HepG2 (cell line): ENCODE measurements at regions not wholly inside any gene's neighbourhood (a gene's known extent, or its start where the extent isn't known, plus 50 kb on each side); places are given as distances from the start of the nearest gene placed in this dataset.

Experiments used
- ATAC-seq: fragments of 200-7000 bp; cut with Tn5 transposase; 3 replicates; pipeline ENCODE4 v1.9.1; 2020; ENCODE audit warnings: mild to moderate bottlenecking, moderate library complexity
- BruUV-seq: library from RNA; stranded (reverse); fragments of 400-500 nt; replicated peaks from 2 replicates; lab custom pipeline; 2021; lab: Mats Ljungman, UMichigan
- CTCF ChIA-PET: fragments of 300-600 bp; formaldehyde crosslinking; extraction: SDS; loops from one replicate; lab custom pipeline; 2021; ENCODE audit warnings: low total read pairs, inconsistent platforms, low intra/inter-chr PET ratio; lab: Yijun Ruan, JAX
- POLR2A ChIA-PET: fragments of 350-600 bp; sonication (Branson Sonifier 250); formaldehyde crosslinking; loops from one replicate; lab custom pipeline; 2020; ENCODE audit warnings: antibody characterized with exemption, inconsistent platforms; lab: Yijun Ruan, JAX
- DNase-seq: peaks from one replicate; pipeline ENCODE4 v3.0.0-alpha.2; 2015; ENCODE audit warnings: low spot score
- FAIRE-seq: peaks from 3 replicates; lab custom pipeline; 2011; peaks lifted over from hg19 to GRCh38; lab: Jason Lieb, UNC
- H2AFZ ChIP-seq: one replicate; pipeline ENCODE4 v1.6.1; 2011; ENCODE audit warnings: low read length, inconsistent platforms
- H3K27ac ChIP-seq: fragments of 300-600 bp; 3 replicates; pipeline ENCODE4 v1.8.0; 2011; ENCODE audit warnings: mixed run types, mild to moderate bottlenecking, mixed read lengths, low read length, inconsistent platforms; ENCODE audit not compliant: insufficient read depth; ENCODE audit errors: extremely low read length
- H3K27me3 ChIP-seq, 2 experiments: fragments of 200-600 bp in 1 of 2; 2 replicates in 1 of 2; 3 replicates in 1 of 2; pipeline versions ENCODE4 v1.6.0 to v1.8.0; 2011; ENCODE audit warnings: low read length in 2 of 2, mild to moderate bottlenecking in 2 of 2, moderate library complexity in 2 of 2, inconsistent platforms in 1 of 2; ENCODE audit not compliant: insufficient read depth in 2 of 2, control insufficient read depth in 1 of 2
- H3K36me3 ChIP-seq, 2 experiments: fragments of 200-600 bp in 1 of 2; replicated peaks in 1 of 2; 2 replicates in 1 of 2; 3 replicates in 1 of 2; pipeline versions ENCODE4 v1.5.1 to v1.8.0; 2011; ENCODE audit warnings: low read length in 2 of 2, inconsistent platforms in 1 of 2; ENCODE audit not compliant: insufficient read depth in 2 of 2, control insufficient read depth in 1 of 2
- H3K4me1 ChIP-seq: 2 replicates; pipeline ENCODE4 v1.5.1; 2012; ENCODE audit warnings: low read length, inconsistent platforms; ENCODE audit not compliant: insufficient read depth
- H3K4me2 ChIP-seq: 2 replicates; pipeline ENCODE4 v1.6.0; 2011; ENCODE audit warnings: low read depth, low read length, inconsistent platforms
- H3K4me3 ChIP-seq, 3 experiments: fragments of 200-600 bp in 1 of 3; sonication (generic), shearing (Covaris generic) in 1 of 3; replicated peaks in 1 of 3; 2 replicates each; pipeline ENCODE4 v1.5.1; 2011 to 2016; ENCODE audit warnings: low read length in 3 of 3, inconsistent platforms in 2 of 3, low read depth in 2 of 3, mild to moderate bottlenecking in 2 of 3, control low read depth in 1 of 3, mixed read lengths in 1 of 3; ENCODE audit not compliant: insufficient read depth in 1 of 3
- H3K79me2 ChIP-seq: one replicate; pipeline ENCODE4 v1.6.1; 2011; ENCODE audit warnings: low read length, inconsistent platforms; ENCODE audit not compliant: insufficient read depth
- H3K9ac ChIP-seq: 2 replicates; pipeline ENCODE4 v1.6.0; 2011; ENCODE audit warnings: mild to moderate bottlenecking, low read depth, low read length, inconsistent platforms; ENCODE audit not compliant: insufficient read depth
- H3K9me3 ChIP-seq: 2 replicates; pipeline ENCODE4 v1.5.1; 2012; ENCODE audit warnings: mild to moderate bottlenecking, low read length
- H4K20me1 ChIP-seq: 2 replicates; pipeline ENCODE4 v1.6.0; 2011; ENCODE audit warnings: inconsistent platforms, mild to moderate bottlenecking, low read length, moderate library complexity; ENCODE audit not compliant: insufficient read depth
- BCL6 ChIP-seq: IDR thresholded peaks from 2 replicates; pipeline ENCODE4 v1.6.1; 2016; ENCODE audit warnings: missing genetic modification reagents, missing compliant biosample characterization
- CBX2 ChIP-seq, 2 experiments: fragments of 200-600 bp in 1 of 2; sonication (generic); formaldehyde crosslinking in 1 of 2; IDR thresholded peaks; 2 replicates each; pipeline versions ENCODE4 v1.7.0 to v1.8.1; 2018 to 2022; ENCODE audit warnings: low read depth in 2 of 2, low read length in 1 of 2, mild to moderate bottlenecking in 1 of 2, missing genetic modification reagents in 1 of 2
- CREM ChIP-seq, 2 experiments: sonication (generic) in 1 of 2; formaldehyde crosslinking in 1 of 2; IDR thresholded peaks; 2 replicates each; pipeline versions ENCODE4 v1.4.0 to v1.6.1; 2016 to 2020; ENCODE audit warnings: antibody characterized with exemption in 1 of 2, mild to moderate bottlenecking in 1 of 2, missing genetic modification reagents in 1 of 2
- FOXA1 ChIP-seq, 2 experiments: fragments of 450-650 bp in 1 of 2; sonication (generic) in 1 of 2; formaldehyde crosslinking in 1 of 2; IDR thresholded peaks; 2 replicates each; pipeline versions ENCODE4 v1.4.0 to v1.6.1; 2016 to 2020; ENCODE audit warnings: missing genetic modification reagents in 1 of 2
- FOXC1 ChIP-seq: sonication (generic); formaldehyde crosslinking; IDR thresholded peaks from 2 replicates; pipeline ENCODE4 v1.8.0; 2022; ENCODE audit warnings: mild to moderate bottlenecking, missing genetic modification reagents, borderline replicate concordance
- HDAC6 ChIP-seq: fragments of 200-600 bp; sonication (generic); IDR thresholded peaks from 2 replicates; pipeline ENCODE4 v1.7.0; 2017; ENCODE audit warnings: mild to moderate bottlenecking, antibody characterized with exemption, low read length, low read depth
- HNRNPK ChIP-seq: fragments of 200-400 bp; formaldehyde crosslinking; IDR thresholded peaks from 2 replicates; pipeline ENCODE4 v1.6.1; 2018; ENCODE audit warnings: low read length, low read depth, moderate library complexity, mild to moderate bottlenecking; ENCODE audit not compliant: poor library complexity, severe bottlenecking
- KLF6 ChIP-seq: IDR thresholded peaks from 2 replicates; pipeline ENCODE4 v1.8.0; 2016; ENCODE audit warnings: missing biosample characterization, missing genetic modification reagents
- LCORL ChIP-seq, 2 experiments: fragments of 450-650 bp in 1 of 2; sonication (generic) in 1 of 2; formaldehyde crosslinking in 1 of 2; IDR thresholded peaks; 2 replicates each; pipeline versions ENCODE4 v1.5.0 to v1.6.1; 2017 to 2020; ENCODE audit warnings: antibody characterized with exemption in 1 of 2, missing genetic modification reagents in 1 of 2
- MAFG ChIP-seq: sonication (generic); formaldehyde crosslinking; IDR thresholded peaks from 2 replicates; pipeline ENCODE4 v1.5.1; 2020; ENCODE audit warnings: mild to moderate bottlenecking, missing genetic modification reagents
- MTA3 ChIP-seq: sonication (generic); formaldehyde crosslinking; IDR thresholded peaks from 2 replicates; pipeline ENCODE4 v1.4.0; 2020; ENCODE audit warnings: missing genetic modification reagents
- NFE2L2 ChIP-seq: fragments of 150-350 bp; IDR thresholded peaks from 2 replicates; pipeline ENCODE4 v1.6.1; 2014; ENCODE audit warnings: low read length
- POGZ ChIP-seq: sonication (generic); formaldehyde crosslinking; IDR thresholded peaks from 2 replicates; pipeline ENCODE4 v1.4.0; 2020; ENCODE audit warnings: mild to moderate bottlenecking, missing genetic modification reagents
- RARG ChIP-seq: sonication (generic); formaldehyde crosslinking; IDR thresholded peaks from 2 replicates; pipeline ENCODE4 v1.4.0; 2020; ENCODE audit warnings: low read depth, mild to moderate bottlenecking, missing genetic modification reagents
- SMAD9 ChIP-seq: sonication (generic); formaldehyde crosslinking; IDR thresholded peaks from 2 replicates; pipeline ENCODE4 v1.5.1; 2020; ENCODE audit warnings: mild to moderate bottlenecking, missing genetic modification reagents
- ZNF136 ChIP-seq: sonication (generic); formaldehyde crosslinking; IDR thresholded peaks from 2 replicates; pipeline ENCODE4 v1.8.1; 2022; ENCODE audit warnings: low read depth, mild to moderate bottlenecking, moderate library complexity, missing genetic modification reagents
- ZNF143 ChIP-seq: sonication (generic); formaldehyde crosslinking; IDR thresholded peaks from 2 replicates; pipeline ENCODE4 v1.4.0; 2020; ENCODE audit warnings: missing genetic modification reagents
- ZNF510 ChIP-seq: sonication (generic); formaldehyde crosslinking; IDR thresholded peaks from 2 replicates; pipeline ENCODE4 v1.4.0; 2020; ENCODE audit warnings: low read depth, mild to moderate bottlenecking, missing genetic modification reagents
- ZNF883 ChIP-seq: sonication (generic); formaldehyde crosslinking; IDR thresholded peaks from 2 replicates; pipeline ENCODE4 v1.5.1; 2020; ENCODE audit warnings: mild to moderate bottlenecking, missing genetic modification reagents; ENCODE audit errors: not compliant biosample characterization
- in situ Hi-C: cut with HindIII; loops from 2 replicates; pipeline ENCODE4 v1.10.0; 2017; ENCODE audit warnings: low pct_unique_long_range_greater_than_20kb; ENCODE audit not compliant: extremely low pct_ligation_motif_present
- intact Hi-C: fragments of 100-400 bp; cut with micrococcal nuclease; formaldehyde crosslinking; loops from one replicate; pipeline ENCODE4 v1.10.0; 2022; ENCODE audit not compliant: unreplicated experiment
- TF ChIP-seq, protein P1 (sequence below): sonication (generic); formaldehyde crosslinking; IDR thresholded peaks from 2 replicates; pipeline ENCODE4 v1.4.0; 2020; ENCODE audit warnings: missing genetic modification reagents
- TF ChIP-seq, protein P2 (sequence below): sonication (generic); formaldehyde crosslinking; IDR thresholded peaks from 2 replicates; pipeline ENCODE4 v1.4.0; 2020; ENCODE audit warnings: missing genetic modification reagents
- TF ChIP-seq, protein P3 (sequence below): sonication (generic); formaldehyde crosslinking; IDR thresholded peaks from 2 replicates; pipeline ENCODE4 v1.4.0; 2020; ENCODE audit warnings: missing genetic modification reagents; ENCODE audit errors: not compliant biosample characterization

DNA sequence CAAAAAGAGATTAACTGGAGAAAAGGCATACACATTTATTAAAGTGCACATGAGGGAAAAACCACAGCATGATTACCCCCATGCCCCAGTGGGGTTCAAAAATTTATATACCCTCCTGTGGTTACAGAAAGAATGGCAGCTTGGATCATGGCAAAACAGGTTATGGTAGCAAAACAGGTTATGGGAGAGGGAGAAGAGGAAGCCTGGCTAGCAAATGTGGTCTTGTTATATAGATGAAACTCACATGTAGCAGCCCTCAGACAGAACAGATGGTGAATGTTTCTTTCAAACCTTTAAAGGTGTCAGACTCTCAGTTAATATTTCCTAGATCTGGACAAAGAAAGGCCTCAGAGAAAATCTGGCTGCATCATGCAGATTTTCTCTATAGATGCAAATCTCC, 178.2 kb upstream of the ZC3H15 start:
- ChIA-PET CTCF (no interaction called here), POLR2A (interaction anchor here (1.0 to 1.4 kb wide), 2 partner anchors 75 to 178 kb away, joined by 3 to 4 read pairs; partner anchors contain the start of gene ZC3H15)
- in situ Hi-C loops: no loop called here
- Histone ChIP-seq H3K9ac (no peak overlapping the region), H3K4me2 (peak overlapping the region; percentile 37), H3K9me3 (peaks cover 5% of the 10 kb centered on the region), H3K27ac (peak overlapping the region; percentile 49), H3K4me3 (no peak overlapping the region), H4K20me1 (no peaks in the 10 kb centered on the region), H3K4me1 (peaks cover 36% of the 10 kb centered on the region), H3K36me3 (no peaks in the 10 kb centered on the region), H3K27me3 (no peaks in the 10 kb centered on the region), H3K79me2 (no peaks in the 10 kb centered on the region), H2AFZ (no peak overlapping the region)
- peak; percentile 43 for ATAC-seq
- no peak for DNase-seq
- no TSS peak for BruUV-seq
- no peak for FAIRE-seq
- intact Hi-C loops: no loop called here
- TF ChIP-seq ZNF143 (CRISPR knock-in tag) (no peak), FOXC1 (CRISPR knock-in tag) (no peak), LCORL (IDR thresholded peaks at IDR 0.05) (no peak), LCORL (CRISPR knock-in tag; IDR thresholded peaks at IDR 0.05) (peak; percentile 45; the same call in 1 of the 2 replicates), NFE2L2 (no peak), ZNF510 (CRISPR knock-in tag) (no peak), RARG (no peak), HNRNPK (no peak), KLF6 (CRISPR knock-in tag) (no peak), HDAC6 (no peak), POGZ (CRISPR knock-in tag) (no peak), BCL6 (CRISPR knock-in tag) (no peak), ZNF136 (CRISPR knock-in tag) (no peak), SMAD9 (CRISPR knock-in tag) (no peak), CREM (IDR thresholded peaks at IDR 0.05) (0 out of 2 replicates have a peak, but pooled peaks have one; percentile 1), CREM (CRISPR knock-in tag; IDR thresholded peaks at IDR 0.05) (no peak), CBX2 (IDR thresholded peaks at IDR 0.05; ENCODE audit: low read depth, low read length) (no peak), CBX2 (CRISPR knock-in tag; IDR thresholded peaks at IDR 0.05; ENCODE audit: low read depth) (no peak), MAFG (no peak), MTA3 (CRISPR knock-in tag) (no peak), ZNF883 (CRISPR knock-in tag) (no peak), FOXA1 (IDR thresholded peaks at IDR 0.05) (no peak), FOXA1 (CRISPR knock-in tag; IDR thresholded peaks at IDR 0.05) (no peak)
- TF ChIP-seq, protein P1, sequence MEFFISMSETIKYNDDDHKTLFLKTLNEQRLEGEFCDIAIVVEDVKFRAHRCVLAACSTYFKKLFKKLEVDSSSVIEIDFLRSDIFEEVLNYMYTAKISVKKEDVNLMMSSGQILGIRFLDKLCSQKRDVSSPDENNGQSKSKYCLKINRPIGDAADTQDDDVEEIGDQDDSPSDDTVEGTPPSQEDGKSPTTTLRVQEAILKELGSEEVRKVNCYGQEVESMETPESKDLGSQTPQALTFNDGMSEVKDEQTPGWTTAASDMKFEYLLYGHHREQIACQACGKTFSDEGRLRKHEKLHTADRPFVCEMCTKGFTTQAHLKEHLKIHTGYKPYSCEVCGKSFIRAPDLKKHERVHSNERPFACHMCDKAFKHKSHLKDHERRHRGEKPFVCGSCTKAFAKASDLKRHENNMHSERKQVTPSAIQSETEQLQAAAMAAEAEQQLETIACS (CRISPR knock-in tag): no peak
- TF ChIP-seq, protein P2, sequence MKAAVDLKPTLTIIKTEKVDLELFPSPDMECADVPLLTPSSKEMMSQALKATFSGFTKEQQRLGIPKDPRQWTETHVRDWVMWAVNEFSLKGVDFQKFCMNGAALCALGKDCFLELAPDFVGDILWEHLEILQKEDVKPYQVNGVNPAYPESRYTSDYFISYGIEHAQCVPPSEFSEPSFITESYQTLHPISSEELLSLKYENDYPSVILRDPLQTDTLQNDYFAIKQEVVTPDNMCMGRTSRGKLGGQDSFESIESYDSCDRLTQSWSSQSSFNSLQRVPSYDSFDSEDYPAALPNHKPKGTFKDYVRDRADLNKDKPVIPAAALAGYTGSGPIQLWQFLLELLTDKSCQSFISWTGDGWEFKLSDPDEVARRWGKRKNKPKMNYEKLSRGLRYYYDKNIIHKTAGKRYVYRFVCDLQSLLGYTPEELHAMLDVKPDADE (CRISPR knock-in tag): no peak
- TF ChIP-seq, protein P3, sequence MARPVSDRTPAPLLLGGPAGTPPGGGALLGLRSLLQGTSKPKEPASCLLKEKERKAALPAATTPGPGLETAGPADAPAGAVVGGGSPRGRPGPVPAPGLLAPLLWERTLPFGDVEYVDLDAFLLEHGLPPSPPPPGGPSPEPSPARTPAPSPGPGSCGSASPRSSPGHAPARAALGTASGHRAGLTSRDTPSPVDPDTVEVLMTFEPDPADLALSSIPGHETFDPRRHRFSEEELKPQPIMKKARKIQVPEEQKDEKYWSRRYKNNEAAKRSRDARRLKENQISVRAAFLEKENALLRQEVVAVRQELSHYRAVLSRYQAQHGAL (CRISPR knock-in tag): no peak
